ENCODE measurements at regions not wholly inside any gene's neighbourhood (a gene's known extent, or its start where the extent isn't known, plus 50 kb on each side); places are given as distances from the start of the nearest gene placed in this dataset.

GRCh38 chr11:129738242-129738641 lies 77.4 kb upstream of the TMEM45B start:
- no peak for TF ChIP-seq CTCF (IDR thresholded peaks at IDR 0.05; ENCODE audit: control insufficient read depth, extremely low read depth, insufficient read depth)
- no peak for DNase-seq (ENCODE audit: low read depth)
- H3K4me3 ChIP-seq (ENCODE audit: low read depth, low read length) = no peak overlapping the region

GRCh38 chr11:129739339-129739738 lies 76.3 kb upstream of the TMEM45B start:
- no peak for TF ChIP-seq CTCF (IDR thresholded peaks at IDR 0.05; ENCODE audit: control insufficient read depth, extremely low read depth, insufficient read depth)
- no peak for DNase-seq (ENCODE audit: low read depth)
- H3K4me3 ChIP-seq (ENCODE audit: low read depth, low read length) = no peak overlapping the region

GRCh38 chr11:129740125-129740719 lies 75.4 kb upstream of the TMEM45B start:
- no peak overlapping the region for H3K4me3 ChIP-seq (ENCODE audit: low read depth, low read length)
- DNase-seq (ENCODE audit: low read depth) = no peak
- no peak for TF ChIP-seq CTCF (IDR thresholded peaks at IDR 0.05; ENCODE audit: control insufficient read depth, extremely low read depth, insufficient read depth)

GRCh38 chr11:129743112-129743815 lies 72.4 kb upstream of the TMEM45B start:
- TF ChIP-seq CTCF (IDR thresholded peaks at IDR 0.05; ENCODE audit: control insufficient read depth, extremely low read depth, insufficient read depth) = no peak
- DNase-seq (ENCODE audit: low read depth) = no peak
- H3K4me3 ChIP-seq (ENCODE audit: low read depth, low read length) = no peak overlapping the region

GRCh38 chr11:129747071-129747470 lies 68.6 kb upstream of the TMEM45B start:
- no peak overlapping the region for H3K4me3 ChIP-seq (ENCODE audit: low read depth, low read length)
- DNase-seq (ENCODE audit: low read depth) = no peak
- TF ChIP-seq CTCF (IDR thresholded peaks at IDR 0.05; ENCODE audit: control insufficient read depth, extremely low read depth, insufficient read depth) = no peak

- no peak for TF ChIP-seq CTCF (IDR thresholded peaks at IDR 0.05; ENCODE audit: control insufficient read depth, extremely low read depth, insufficient read depth)
- DNase-seq (ENCODE audit: low read depth) = no peak
- no peak overlapping the region for H3K4me3 ChIP-seq (ENCODE audit: low read depth, low read length)
These were observed 66.5 kb upstream of the TMEM45B start for GRCh38 chr11:129749141-129749540.
